ENCODE measurements at regions not wholly inside any gene's neighbourhood (a gene's known extent, or its start where the extent isn't known, plus 50 kb on each side); places are given as distances from the start of the nearest gene placed in this dataset.

GRCh38 chr6:105533301-105533700 is 130.4 kb upstream of the PREP start:
- Histone ChIP-seq H4K20me1 (ENCODE audit: insufficient read depth, low read length) (no peaks in the 10 kb centered on the region), H3K9ac (ENCODE audit: insufficient read depth, low read length, poor library complexity, severe bottlenecking) (no peak overlapping the region), H3K4me3 (replicated peaks in 1 of 3; ENCODE audit: low read depth in 2 of 3, low read length in 3 of 3) (no peak overlapping the region), H3K9me3 (replicated peaks in 1 of 2; ENCODE audit: control insufficient read depth in 1 of 2, insufficient read depth in 1 of 2, low read length in 2 of 2) (no peaks in the 10 kb centered on the region), H3K4me2 (replicated peaks; ENCODE audit: extremely low read depth, low read length, poor library complexity, severe bottlenecking) (no peak overlapping the region), H3K27ac (ENCODE audit: low read depth in 1 of 2, low read length in 2 of 2) (no peak overlapping the region), H2AFZ (ENCODE audit: insufficient read depth, low read depth, low read length, poor library complexity, severe bottlenecking) (no peak overlapping the region), H3K4me1 (ENCODE audit: control insufficient read depth in 1 of 2, insufficient read depth in 2 of 2, low read length in 2 of 2) (no peaks in the 10 kb centered on the region), H3K36me3 (replicated peaks in 1 of 2; ENCODE audit: control insufficient read depth in 1 of 2, insufficient read depth in 2 of 2, low read length in 2 of 2) (no peaks in the 10 kb centered on the region), H3K27me3 (ENCODE audit: control insufficient read depth in 2 of 2, insufficient read depth in 2 of 2, low read length in 2 of 2) (no peaks in the 10 kb centered on the region), H3K79me2 (ENCODE audit: insufficient read depth, low read length) (no peaks in the 10 kb centered on the region)
- peaks cover 0 to 2% (median 0%) of the 10 kb centered on the region in 7 donors for H3K9me3 Mint-ChIP-seq
- H3K4me3 Mint-ChIP-seq, result no peak overlapping the region
- TF ChIP-seq CTCF (IDR thresholded peaks at IDR 0.05), result no peak
- no peak for DNase-seq
- no peaks in the 10 kb centered on the region for H3K27me3 Mint-ChIP-seq (ENCODE audit: low read depth in 3 of 3)
- no CpG with 5 or more reads among the region's 3 CpGs for WGBS (ENCODE audit: insufficient coverage)
- intact Hi-C loops (cut with micrococcal nuclease), result no loop called here
- H3K4me1 Mint-ChIP-seq, result no peaks in the 10 kb centered on the region
- H3K36me3 Mint-ChIP-seq, result no peaks in the 10 kb centered on the region
- no peak overlapping the region for H3K27ac Mint-ChIP-seq

GRCh38 chr6:105526225-105526872 is 123.5 kb upstream of the PREP start:
- no peak for DNase-seq

More at GRCh38 chr6:105526225-105526872, 123.5 kb upstream of the PREP start:
- H2AFZ ChIP-seq (ENCODE audit: insufficient read depth, low read depth, low read length, poor library complexity, severe bottlenecking), result no peak overlapping the region
- intact Hi-C loops (cut with micrococcal nuclease), result no loop called here
- WGBS (ENCODE audit: insufficient coverage), result 80% methylated on average over 1 of the region's 2 CpGs
- no peaks in the 10 kb centered on the region for H3K27me3 ChIP-seq (ENCODE audit: control insufficient read depth in 2 of 2, insufficient read depth in 2 of 2, low read length in 2 of 2)
- no peaks in the 10 kb centered on the region for H3K79me2 ChIP-seq (ENCODE audit: insufficient read depth, low read length)
- no peak for TF ChIP-seq CTCF (IDR thresholded peaks at IDR 0.05)
- H3K9me3 Mint-ChIP-seq, result peaks cover 0 to 2% (median 0%) of the 10 kb centered on the region in 7 donors
- H3K4me2 ChIP-seq (replicated peaks; ENCODE audit: extremely low read depth, low read length, poor library complexity, severe bottlenecking), result no peak overlapping the region
- no peak overlapping the region for H3K27ac Mint-ChIP-seq
- no peaks in the 10 kb centered on the region for H3K9me3 ChIP-seq (replicated peaks in 1 of 2; ENCODE audit: control insufficient read depth in 1 of 2, insufficient read depth in 1 of 2, low read length in 2 of 2)
- H3K4me3 Mint-ChIP-seq, result no peak overlapping the region
- H3K4me1 Mint-ChIP-seq, result no peaks in the 10 kb centered on the region
- H3K36me3 Mint-ChIP-seq, result no peaks in the 10 kb centered on the region
- no peak overlapping the region for H3K27ac ChIP-seq (ENCODE audit: low read depth in 1 of 2, low read length in 2 of 2)
- H3K4me3 ChIP-seq (replicated peaks in 1 of 3; ENCODE audit: low read depth in 2 of 3, low read length in 3 of 3), result no peak overlapping the region
- H3K9ac ChIP-seq (ENCODE audit: insufficient read depth, low read length, poor library complexity, severe bottlenecking), result no peak overlapping the region
- no peaks in the 10 kb centered on the region for H4K20me1 ChIP-seq (ENCODE audit: insufficient read depth, low read length)
- no peaks in the 10 kb centered on the region for H3K36me3 ChIP-seq (replicated peaks in 1 of 2; ENCODE audit: control insufficient read depth in 1 of 2, insufficient read depth in 2 of 2, low read length in 2 of 2)
- H3K27me3 Mint-ChIP-seq (ENCODE audit: low read depth in 3 of 3), result peaks cover 2 to 3% (median 2%) of the 10 kb centered on the region in 3 donors
- H3K4me1 ChIP-seq (ENCODE audit: control insufficient read depth in 1 of 2, insufficient read depth in 2 of 2, low read length in 2 of 2), result no peaks in the 10 kb centered on the region
